ENCODE measurements at regions not wholly inside any gene's neighbourhood (a gene's known extent, or its start where the extent isn't known, plus 50 kb on each side); places are given as distances from the start of the nearest gene placed in this dataset.
"Not testable (repeated sequence)": the region's sequence is repeated elsewhere in the genome, so short reads cannot be mapped to it uniquely, and the experiment has no call there.

GRCh38 chr5:67673618-67674017 is 477.0 kb upstream of the CD180 start:
- no peak for DNase-seq

GRCh38 chr5:67673180-67673579 is 476.6 kb upstream of the CD180 start:
- DNase-seq = no peak

GRCh38 chr5:67672636-67673035 is 476.0 kb upstream of the CD180 start:
- no peak for DNase-seq

- DNase-seq = no peak
Measured at GRCh38 chr5:67669916-67670315, 473.3 kb upstream of the CD180 start.

- DNase-seq = no peak
Measured at GRCh38 chr5:67660149-67660548, 463.6 kb upstream of the CD180 start.

GRCh38 chr5:67659288-67659687 is 462.7 kb upstream of the CD180 start:
- DNase-seq = no peak

GRCh38 chr5:67657055-67657454 is 460.5 kb upstream of the CD180 start:
- no peak for DNase-seq

- no peak for DNase-seq
Measured at GRCh38 chr5:67652201-67652600, 455.6 kb upstream of the CD180 start.

GRCh38 chr5:67651180-67651579 is 454.6 kb upstream of the CD180 start:
- DNase-seq = no peak

GRCh38 chr5:67648201-67648671 is 451.6 kb upstream of the CD180 start:
- DNase-seq = no peak

GRCh38 chr5:67647772-67648171 is 451.2 kb upstream of the CD180 start:
- DNase-seq = no peak

- no peak for DNase-seq
Measured at GRCh38 chr5:67644221-67644920, 447.8 kb upstream of the CD180 start.

- DNase-seq = no peak
Measured at GRCh38 chr5:67643536-67643935, 446.9 kb upstream of the CD180 start.

GRCh38 chr5:67639976-67640375 is 443.4 kb upstream of the CD180 start:
- DNase-seq = no peak

GRCh38 chr5:67639313-67639712 is 442.7 kb upstream of the CD180 start:
- DNase-seq = no peak

GRCh38 chr5:67636850-67637524 is 440.4 kb upstream of the CD180 start:
- no peak for DNase-seq

- DNase-seq = no peak
Measured at GRCh38 chr5:67636091-67636490, 439.5 kb upstream of the CD180 start.

- DNase-seq = not testable (repeated sequence)
Measured at GRCh38 chr5:67627079-67627478, 430.5 kb upstream of the CD180 start.

GRCh38 chr5:67623078-67623477 is 426.5 kb upstream of the CD180 start:
- DNase-seq = no peak

- no peak for DNase-seq
Measured at GRCh38 chr5:67620424-67621397, 424.1 kb upstream of the CD180 start.

GRCh38 chr5:67619636-67620035 is 423.0 kb upstream of the CD180 start:
- DNase-seq = no peak

GRCh38 chr5:67619235-67619634 is 422.6 kb upstream of the CD180 start:
- no peak for DNase-seq

- DNase-seq = no peak
Measured at GRCh38 chr5:67617051-67617450, 420.5 kb upstream of the CD180 start.
